ENCODE measurements at regions not wholly inside any gene's neighbourhood (a gene's known extent, or its start where the extent isn't known, plus 50 kb on each side); places are given as distances from the start of the nearest gene placed in this dataset.

- RAD21 ChIA-PET (ENCODE audit: low non-redundant PET in 1 of 2, low total read pairs in 2 of 2, uncharacterized antibody in 2 of 2, unreplicated experiment in 2 of 2), result no interaction called here
- intact Hi-C loops (cut with micrococcal nuclease), result no loop called here
- TF ChIP-seq ZFX (IDR thresholded peaks at IDR 0.05), result no peak
- no peak for TF ChIP-seq POLR2AphosphoS5 (IDR thresholded peaks at IDR 0.05; ENCODE audit: low read depth, low read length)
- no peak for TF ChIP-seq CBX3 (IDR thresholded peaks at IDR 0.05; ENCODE audit: low read depth)
- no peak for TF ChIP-seq SP1 (IDR thresholded peaks at IDR 0.05; ENCODE audit: low read depth)
- TF ChIP-seq ELF1 (IDR thresholded peaks at IDR 0.05; ENCODE audit: borderline replicate concordance, low read depth), result no peak
- TF ChIP-seq JUND (IDR thresholded peaks at IDR 0.05), result no peak
- TF ChIP-seq EZH2phosphoT487 (IDR thresholded peaks at IDR 0.05; ENCODE audit: borderline replicate concordance), result no peak
- no peak for TF ChIP-seq SRF (IDR thresholded peaks at IDR 0.05; ENCODE audit: low read depth)
- TF ChIP-seq ZBTB33 (IDR thresholded peaks at IDR 0.05; ENCODE audit: extremely low read depth, insufficient replicate concordance, low read length), result no peak
- no peak for TF ChIP-seq EGR1 (IDR thresholded peaks at IDR 0.05; ENCODE audit: low read depth)
- no peak for TF ChIP-seq REST (IDR thresholded peaks at IDR 0.05; ENCODE audit: low read depth)
- TF ChIP-seq TCF7L2 (IDR thresholded peaks at IDR 0.05; ENCODE audit: borderline replicate concordance, extremely low read depth, insufficient read depth, insufficient read length), result no peak
- TF ChIP-seq POLR2A (IDR thresholded peaks at IDR 0.05; ENCODE audit: borderline replicate concordance, extremely low read depth, insufficient read depth, insufficient read length), result no peak
- TF ChIP-seq, protein P1, sequence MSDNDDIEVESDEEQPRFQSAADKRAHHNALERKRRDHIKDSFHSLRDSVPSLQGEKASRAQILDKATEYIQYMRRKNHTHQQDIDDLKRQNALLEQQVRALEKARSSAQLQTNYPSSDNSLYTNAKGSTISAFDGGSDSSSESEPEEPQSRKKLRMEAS (IDR thresholded peaks at IDR 0.05), result no peak
- TF ChIP-seq CEBPB (IDR thresholded peaks at IDR 0.05; ENCODE audit: low read depth), result no peak
- TF ChIP-seq ZNF274 (IDR thresholded peaks at IDR 0.05; ENCODE audit: low read depth, low read length), result no peak
- TF ChIP-seq EZH2 (IDR thresholded peaks at IDR 0.05), result no peak
- TF ChIP-seq, protein P2, sequence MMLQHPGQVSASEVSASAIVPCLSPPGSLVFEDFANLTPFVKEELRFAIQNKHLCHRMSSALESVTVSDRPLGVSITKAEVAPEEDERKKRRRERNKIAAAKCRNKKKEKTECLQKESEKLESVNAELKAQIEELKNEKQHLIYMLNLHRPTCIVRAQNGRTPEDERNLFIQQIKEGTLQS (IDR thresholded peaks at IDR 0.05), result no peak
- TF ChIP-seq YY1 (IDR thresholded peaks at IDR 0.05; ENCODE audit: extremely low read depth, insufficient replicate concordance, low read depth, low read length), result no peak
- TF ChIP-seq, protein P3, sequence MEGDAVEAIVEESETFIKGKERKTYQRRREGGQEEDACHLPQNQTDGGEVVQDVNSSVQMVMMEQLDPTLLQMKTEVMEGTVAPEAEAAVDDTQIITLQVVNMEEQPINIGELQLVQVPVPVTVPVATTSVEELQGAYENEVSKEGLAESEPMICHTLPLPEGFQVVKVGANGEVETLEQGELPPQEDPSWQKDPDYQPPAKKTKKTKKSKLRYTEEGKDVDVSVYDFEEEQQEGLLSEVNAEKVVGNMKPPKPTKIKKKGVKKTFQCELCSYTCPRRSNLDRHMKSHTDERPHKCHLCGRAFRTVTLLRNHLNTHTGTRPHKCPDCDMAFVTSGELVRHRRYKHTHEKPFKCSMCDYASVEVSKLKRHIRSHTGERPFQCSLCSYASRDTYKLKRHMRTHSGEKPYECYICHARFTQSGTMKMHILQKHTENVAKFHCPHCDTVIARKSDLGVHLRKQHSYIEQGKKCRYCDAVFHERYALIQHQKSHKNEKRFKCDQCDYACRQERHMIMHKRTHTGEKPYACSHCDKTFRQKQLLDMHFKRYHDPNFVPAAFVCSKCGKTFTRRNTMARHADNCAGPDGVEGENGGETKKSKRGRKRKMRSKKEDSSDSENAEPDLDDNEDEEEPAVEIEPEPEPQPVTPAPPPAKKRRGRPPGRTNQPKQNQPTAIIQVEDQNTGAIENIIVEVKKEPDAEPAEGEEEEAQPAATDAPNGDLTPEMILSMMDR (IDR thresholded peaks at IDR 0.05 in 2 of 3, conservative IDR thresholded peaks at IDR 0.05 in 1 of 3; ENCODE audit: borderline replicate concordance in 1 of 3, insufficient read depth in 1 of 3, low read depth in 2 of 3, low read length in 2 of 3), result no peak
- CTCF ChIA-PET, result no interaction called here
- no peaks in the 10 kb centered on the region for H3K4me1 ChIP-seq (ENCODE audit: control insufficient read depth in 1 of 2, insufficient read depth in 2 of 2, low read length in 2 of 2)
- DNase-seq (ENCODE audit: low read depth, low spot score) (no peak), ATAC-seq (no peak)
- no peak overlapping the region for H3K4me3 ChIP-seq (replicated peaks in 1 of 2; ENCODE audit: low read depth in 1 of 2, low read length in 2 of 2)
- H3K27ac ChIP-seq (ENCODE audit: low read depth, low read length), result no peak overlapping the region
- H3K9me3 ChIP-seq (ENCODE audit: control insufficient read depth in 1 of 2, insufficient read depth in 1 of 2, low read depth in 1 of 2, low read length in 2 of 2), result peaks cover 3 to 4% of the 10 kb centered on the region in 2 experiments; a peak in 2 of 4 replicates
- no peak overlapping the region for H3K9ac ChIP-seq (ENCODE audit: low read length)
- no TSS peak for BruUV-seq (replicated peaks)
- POLR2A ChIA-PET, result no interaction called here
- H3K36me3 ChIP-seq (ENCODE audit: control insufficient read depth in 1 of 2, insufficient read depth in 2 of 2, low read length in 2 of 2), result no peaks in the 10 kb centered on the region
- H3K9me2 ChIP-seq (ENCODE audit: insufficient read depth), result no peaks in the 10 kb centered on the region
- H3K4me2 ChIP-seq (ENCODE audit: low read length), result no peak overlapping the region
- no peaks in the 10 kb centered on the region for H4K20me1 ChIP-seq (ENCODE audit: insufficient read depth)
- no peak overlapping the region for H2AFZ ChIP-seq (ENCODE audit: low read depth, low read length, poor library complexity, severe bottlenecking)
- H3K79me2 ChIP-seq (ENCODE audit: insufficient read depth, low read length), result no peaks in the 10 kb centered on the region
- no peaks in the 10 kb centered on the region for H3K27me3 ChIP-seq (ENCODE audit: insufficient read depth, low read length)
Observed at GRCh38 chr5:152905286-152905685, 500.2 kb upstream of the NMUR2 start.
